ENCODE measurements at regions not wholly inside any gene's neighbourhood (a gene's known extent, or its start where the extent isn't known, plus 50 kb on each side); places are given as distances from the start of the nearest gene placed in this dataset.

- H3K9ac ChIP-seq (ENCODE audit: extremely low read depth, insufficient read length, low read length), result no peak overlapping the region
- H3K4ac ChIP-seq (ENCODE audit: low read depth, low read length), result no peak overlapping the region
- no peak overlapping the region for H3K27ac ChIP-seq (ENCODE audit: insufficient read length, low read depth, low read length)
- H3K4me3 Mint-ChIP-seq, result no peak overlapping the region
- H3K79me2 ChIP-seq (ENCODE audit: insufficient read depth, low read length), result no peaks in the 10 kb centered on the region
- no peak for DNase-seq
- H3K27me3 Mint-ChIP-seq (ENCODE audit: low read depth), result no peaks in the 10 kb centered on the region
- no peak for TF ChIP-seq CTCF (conservative IDR thresholded peaks at IDR 0.05)
- no CpG with 5 or more reads among the region's 2 CpGs for WGBS (ENCODE audit: extremely low coverage, insufficient read length, low lambda C conversion rate)
- no peak overlapping the region for H2BK120ac ChIP-seq (ENCODE audit: low read depth, low read length, poor library complexity, severe bottlenecking)
- H4K5ac ChIP-seq (ENCODE audit: insufficient read length, low read depth, low read length), result no peak overlapping the region
- no peak overlapping the region for H2BK15ac ChIP-seq (ENCODE audit: low read depth, low read length)
- H2BK5ac ChIP-seq (ENCODE audit: insufficient read length, low read length), result no peak overlapping the region
- H2BK12ac ChIP-seq (ENCODE audit: insufficient read length, low read depth, low read length), result no peak overlapping the region
- no peak overlapping the region for H3K27ac Mint-ChIP-seq
- H3K18ac ChIP-seq (ENCODE audit: insufficient read length, low read depth, low read length), result no peak overlapping the region
- no peaks in the 10 kb centered on the region for H3K4me1 ChIP-seq (ENCODE audit: insufficient read depth, low read length)
- peaks cover 0 to 2% of the 10 kb centered on the region in 2 experiments; a peak in 1 of 5 replicates for H3K9me3 Mint-ChIP-seq
- no peak overlapping the region for H4K91ac ChIP-seq (ENCODE audit: insufficient read length, low read depth, low read length)
- no peak overlapping the region for H2AFZ ChIP-seq (ENCODE audit: low read length)
- no peaks in the 10 kb centered on the region; a peak in 1 of 4 replicates for H3K4me1 Mint-ChIP-seq
- H3K23ac ChIP-seq (ENCODE audit: insufficient read length, low read depth, low read length), result no peak overlapping the region
- no peak overlapping the region for H3K56ac ChIP-seq (ENCODE audit: insufficient read length, low read depth, low read length)
- no peaks in the 10 kb centered on the region for H3K23me2 ChIP-seq (ENCODE audit: insufficient read length, low read depth, low read length, poor library complexity, severe bottlenecking)
- no peaks in the 10 kb centered on the region for H3K36me3 Mint-ChIP-seq (ENCODE audit: insufficient read depth in 1 of 3, low read depth in 3 of 3)
- H3K27me3 ChIP-seq (ENCODE audit: insufficient read depth, low read length), result no peaks in the 10 kb centered on the region
- no peak overlapping the region for H3K4me2 ChIP-seq (ENCODE audit: insufficient read depth, insufficient read length, low read length)
- H2BK20ac ChIP-seq (ENCODE audit: low read depth, low read length, poor library complexity, severe bottlenecking), result no peak overlapping the region
- no peak overlapping the region for H4K8ac ChIP-seq (replicated peaks; ENCODE audit: insufficient read length, low read depth, low read length)
- no peak overlapping the region for H2AK5ac ChIP-seq (ENCODE audit: insufficient read length, low read length)
- H3K14ac ChIP-seq (ENCODE audit: insufficient read depth, low read length), result no peak overlapping the region
- H3T11ph ChIP-seq (ENCODE audit: low read length), result no peak overlapping the region
- H3K9me3 ChIP-seq (ENCODE audit: control insufficient read depth, low read depth, low read length), result no peaks in the 10 kb centered on the region
- no peaks in the 10 kb centered on the region for H3K79me1 ChIP-seq (ENCODE audit: insufficient read depth, low read depth, low read length, poor library complexity, severe bottlenecking)
- H4K20me1 ChIP-seq (ENCODE audit: control insufficient read depth, insufficient read depth, insufficient read length), result no peaks in the 10 kb centered on the region
Observed at GRCh38 chr11:80718611-80719291, 1277.9 kb upstream of the TENM4 start.

Data from H9 (cell line).